Fibroblast of mammary gland (primary cell): ENCODE measurements at regions not wholly inside any gene's neighbourhood (a gene's known extent, or its start where the extent isn't known, plus 50 kb on each side); places are given as distances from the start of the nearest gene placed in this dataset.

Experiments
- DNase-seq: peaks from one replicate; pipeline ENCODE4 v3.0.0-alpha.2; 2010; ENCODE audit warnings: low read depth
- H3K4me3 ChIP-seq: 2 replicates; pipeline ENCODE4 v1.5.1; 2011; ENCODE audit warnings: low read depth, mild to moderate bottlenecking, low read length, moderate library complexity; ENCODE audit not compliant: control insufficient read depth
- TF ChIP-seq, protein P1 (sequence below): conservative IDR thresholded peaks from 2 replicates; pipeline ENCODE4 v1.5.1; 2011; ENCODE audit warnings: low read depth, low read length, inconsistent platforms; ENCODE audit not compliant: control insufficient read depth, insufficient read depth

DNA sequence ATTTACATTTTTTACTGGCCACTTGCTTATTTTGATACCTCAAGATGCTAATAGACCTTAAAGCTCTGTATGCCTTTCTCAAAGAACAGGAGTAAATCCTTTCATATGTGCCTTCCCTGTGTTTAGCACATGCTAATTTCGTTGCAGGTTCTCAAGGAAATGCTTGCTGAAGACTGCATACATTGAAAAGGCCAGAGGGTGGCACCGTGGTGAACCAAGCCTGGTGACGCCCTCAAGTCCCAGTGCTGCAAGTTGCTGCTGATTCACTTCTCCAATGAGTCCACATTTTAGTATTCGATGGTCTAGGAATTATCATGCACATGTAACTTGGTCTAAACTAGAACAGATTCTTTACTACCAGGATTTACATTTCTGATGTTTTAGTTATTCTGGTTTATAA is 94.1 kb downstream of the CLDN17 start:
- TF ChIP-seq, protein P1, sequence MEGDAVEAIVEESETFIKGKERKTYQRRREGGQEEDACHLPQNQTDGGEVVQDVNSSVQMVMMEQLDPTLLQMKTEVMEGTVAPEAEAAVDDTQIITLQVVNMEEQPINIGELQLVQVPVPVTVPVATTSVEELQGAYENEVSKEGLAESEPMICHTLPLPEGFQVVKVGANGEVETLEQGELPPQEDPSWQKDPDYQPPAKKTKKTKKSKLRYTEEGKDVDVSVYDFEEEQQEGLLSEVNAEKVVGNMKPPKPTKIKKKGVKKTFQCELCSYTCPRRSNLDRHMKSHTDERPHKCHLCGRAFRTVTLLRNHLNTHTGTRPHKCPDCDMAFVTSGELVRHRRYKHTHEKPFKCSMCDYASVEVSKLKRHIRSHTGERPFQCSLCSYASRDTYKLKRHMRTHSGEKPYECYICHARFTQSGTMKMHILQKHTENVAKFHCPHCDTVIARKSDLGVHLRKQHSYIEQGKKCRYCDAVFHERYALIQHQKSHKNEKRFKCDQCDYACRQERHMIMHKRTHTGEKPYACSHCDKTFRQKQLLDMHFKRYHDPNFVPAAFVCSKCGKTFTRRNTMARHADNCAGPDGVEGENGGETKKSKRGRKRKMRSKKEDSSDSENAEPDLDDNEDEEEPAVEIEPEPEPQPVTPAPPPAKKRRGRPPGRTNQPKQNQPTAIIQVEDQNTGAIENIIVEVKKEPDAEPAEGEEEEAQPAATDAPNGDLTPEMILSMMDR, result peak; percentile 36
- DNase-seq, result peak; percentile 52
- no peak overlapping the region for H3K4me3 ChIP-seq

DNA sequence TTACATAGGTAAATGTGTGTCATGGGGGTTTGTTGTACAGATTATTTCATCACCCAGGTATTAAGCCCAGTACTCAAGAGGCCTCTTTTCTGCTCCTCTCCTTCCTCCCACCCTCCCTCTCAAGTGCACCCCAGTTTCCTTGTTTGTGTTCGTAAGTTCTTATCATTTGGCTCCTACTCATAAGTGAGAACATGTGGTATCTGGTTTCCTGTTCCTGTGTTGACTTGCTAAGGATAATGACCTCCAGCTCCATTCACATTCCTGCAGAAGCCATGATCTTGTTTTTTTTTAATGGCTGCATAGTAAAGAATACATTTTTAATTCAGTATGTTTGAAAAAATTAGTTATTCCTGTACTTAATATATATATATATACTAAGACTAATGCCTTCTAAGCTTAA is 107.7 kb downstream of the CLDN17 start:
- DNase-seq, result no peak
- H3K4me3 ChIP-seq, result no peak overlapping the region
- TF ChIP-seq, protein P1, result no peak

DNA sequence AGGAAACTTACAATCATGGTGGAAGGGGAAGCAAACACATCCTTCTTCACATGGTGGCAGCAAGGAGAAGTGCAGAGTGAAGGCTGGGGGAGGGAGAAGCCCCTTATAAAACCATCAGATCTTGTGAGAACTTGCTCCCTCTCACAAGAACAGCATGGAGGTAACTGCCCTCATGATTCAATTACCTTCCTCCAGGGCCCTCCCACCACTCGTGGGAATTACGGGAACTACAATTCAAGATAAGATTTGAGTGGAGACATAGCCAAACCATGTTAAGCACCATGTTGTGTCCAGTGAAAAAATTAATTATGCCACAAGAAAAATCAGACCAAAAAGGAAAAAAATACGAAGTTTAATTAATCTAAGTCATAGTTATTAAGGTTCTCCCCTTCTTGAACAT is 109.5 kb downstream of the CLDN17 start:
- H3K4me3 ChIP-seq, result no peak overlapping the region
- DNase-seq, result no peak
- TF ChIP-seq, protein P1, result no peak

DNA sequence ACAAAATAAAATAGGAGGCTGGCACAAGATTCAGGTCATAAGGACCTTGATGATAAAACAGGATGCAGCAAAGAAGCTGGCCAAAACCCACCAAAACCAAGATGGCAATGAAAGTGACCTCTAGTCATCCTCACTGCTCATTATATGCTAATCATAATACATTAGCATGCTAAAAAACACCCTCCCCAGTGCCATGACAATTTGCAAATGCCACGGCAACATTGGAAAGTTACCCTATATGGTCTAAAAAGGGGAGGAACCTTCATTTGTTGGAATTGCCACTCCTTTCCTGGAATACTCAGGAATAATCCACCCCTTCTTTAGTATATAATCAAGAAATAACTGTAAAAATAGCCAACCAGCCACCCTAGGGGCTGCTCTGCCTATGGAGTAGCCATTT is 108.8 kb upstream of the GRIK1 start:
- DNase-seq, result no peak
- TF ChIP-seq, protein P1, result no peak
- H3K4me3 ChIP-seq, result no peak overlapping the region

DNA sequence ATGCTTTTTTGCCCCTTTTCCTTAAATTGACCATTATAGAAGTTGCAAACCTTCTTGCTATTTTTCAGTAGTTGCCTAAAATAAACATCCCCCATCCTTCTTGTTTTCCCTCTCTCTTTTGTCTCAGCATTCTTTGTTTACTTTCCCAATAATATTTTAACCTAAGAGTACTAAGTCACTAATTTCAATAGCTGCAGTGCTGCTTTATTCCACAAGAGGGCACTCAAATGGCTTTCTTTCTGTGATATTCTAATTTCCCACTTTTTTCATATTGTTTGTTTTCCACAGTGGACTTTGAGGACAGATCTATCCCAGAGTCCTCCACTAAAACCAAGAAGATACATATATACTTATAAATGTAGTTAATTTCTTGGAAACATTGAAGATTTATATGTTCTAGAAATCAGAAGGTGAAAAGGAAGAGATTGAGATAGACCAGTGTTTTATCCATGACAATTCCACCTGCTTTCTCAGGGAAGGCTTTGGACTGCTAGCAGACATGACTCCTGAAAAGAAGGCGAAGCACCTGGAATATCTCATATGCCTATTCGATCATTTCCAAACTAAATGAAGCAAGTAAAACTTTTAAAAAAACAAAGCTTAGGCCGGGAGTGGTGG is 104.8 kb upstream of the GRIK1 start:
- DNase-seq, result peak; percentile 42
- no peak overlapping the region for H3K4me3 ChIP-seq
- TF ChIP-seq, protein P1, result peak; percentile 86

DNA sequence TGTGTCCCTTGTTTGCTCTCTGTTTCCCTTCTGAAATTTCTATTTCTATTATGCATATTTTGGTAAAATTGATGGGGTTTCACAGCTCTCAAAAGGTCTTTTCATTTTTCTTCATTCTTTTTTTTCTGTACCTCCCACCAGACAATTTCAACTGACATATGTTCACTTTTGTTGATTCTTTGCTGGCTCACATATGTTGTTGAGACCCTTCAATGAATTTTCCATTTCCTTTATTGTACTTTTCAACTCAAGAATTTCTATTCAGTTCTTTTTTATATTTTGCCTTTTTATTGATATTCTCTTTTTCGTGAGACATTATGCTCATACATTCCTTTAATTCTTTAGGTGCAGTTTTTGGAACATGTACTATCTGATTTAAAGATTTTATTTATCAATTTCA is 102.6 kb upstream of the GRIK1 start:
- TF ChIP-seq, protein P1, result no peak
- DNase-seq, result no peak

DNA sequence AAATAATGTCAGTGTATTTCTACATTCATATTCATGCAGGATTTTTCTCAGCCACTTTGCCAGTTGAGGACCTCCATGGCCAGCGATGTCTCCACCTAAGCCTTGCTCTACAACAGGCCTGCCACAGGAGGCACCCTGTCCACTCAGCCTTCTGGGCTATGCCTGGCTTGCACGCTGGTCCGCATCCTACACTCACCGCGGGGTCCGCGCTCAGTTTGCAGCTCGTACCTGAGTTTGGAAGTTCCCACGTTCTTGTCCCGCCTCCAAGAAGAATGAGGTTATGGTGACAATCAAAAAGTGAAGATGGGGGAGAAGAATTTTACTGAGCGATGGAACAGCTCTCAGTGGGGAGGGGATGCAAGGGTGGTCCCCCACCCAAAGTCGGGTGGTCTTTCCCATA is 93.6 kb upstream of the GRIK1 start:
- TF ChIP-seq, protein P1, result no peak
- no peak for DNase-seq
- H3K4me3 ChIP-seq, result no peak overlapping the region

More for the DNA sequence above, 102.6 kb upstream of the GRIK1 start:
- no peak overlapping the region for H3K4me3 ChIP-seq
